Stimulated activated naive CD8-positive, alpha-beta T cell treated with anti-CD3 and anti-CD28 coated beads, Interleukin-15, amount 100 ng/mL, for 72 hours (primary cell): ENCODE measurements at regions not wholly inside any gene's neighbourhood (a gene's known extent, or its start where the extent isn't known, plus 50 kb on each side); places are given as distances from the start of the nearest gene placed in this dataset.
"Not testable (repeated sequence)": the region's sequence is repeated elsewhere in the genome, so short reads cannot be mapped to it uniquely, and the experiment has no call there.

Source experiments
- ATAC-seq: fragments of 150-1000 bp; cut with Tn5 transposase; 2 replicates; pipeline ENCODE4 v1.10.0; 2021; ENCODE audit warnings: mild to moderate bottlenecking, moderate library complexity
- DNase-seq, 2 donors: peaks; one replicate each; pipeline ENCODE4 v3.0.0; 2021 to 2022
- H3K27ac Mint-ChIP-seq, 2 donors: one replicate each; pipeline ENCODE4 v1.8.0; 2022; ENCODE audit warnings: mild to moderate bottlenecking in 2 of 2, mixed read lengths in 2 of 2, moderate library complexity in 2 of 2
- H3K27me3 Mint-ChIP-seq: one replicate; pipeline ENCODE4 v1.8.0; 2022; ENCODE audit warnings: mixed read lengths
- H3K4me1 Mint-ChIP-seq: one replicate; pipeline ENCODE4 v1.8.0; 2022; ENCODE audit warnings: mild to moderate bottlenecking, mixed read lengths
- H3K4me3 Mint-ChIP-seq, 2 donors: one replicate each; pipeline ENCODE4 v1.8.0; 2022; ENCODE audit warnings: mild to moderate bottlenecking in 2 of 2, mixed read lengths in 2 of 2, moderate library complexity in 1 of 2
- H3K9me3 Mint-ChIP-seq, 2 donors: one replicate each; pipeline ENCODE4 v1.8.0; 2022; ENCODE audit warnings: mixed read lengths in 2 of 2

GRCh38 chr16:16938009-16938408, 532.8 kb downstream of the XYLT1 start:
- H3K4me1 Mint-ChIP-seq = no peaks in the 10 kb centered on the region
- H3K27ac Mint-ChIP-seq = no peak overlapping the region
- H3K27me3 Mint-ChIP-seq = no peaks in the 10 kb centered on the region
- H3K4me3 Mint-ChIP-seq = no peak overlapping the region
- DNase-seq = no peak
- ATAC-seq = no peak
- H3K9me3 Mint-ChIP-seq = no peaks in the 10 kb centered on the region

- Mint-ChIP-seq H3K27ac (no peak overlapping the region), H3K4me3 (no peak overlapping the region), H3K9me3 (no peaks in the 10 kb centered on the region), H3K4me1 (no peaks in the 10 kb centered on the region), H3K27me3 (no peaks in the 10 kb centered on the region)
- ATAC-seq (no peak), DNase-seq (no peak)
These were observed 531.8 kb downstream of the XYLT1 start for GRCh38 chr16:16938980-16939379.

GRCh38 chr16:16940351-16940750, 530.4 kb downstream of the XYLT1 start:
- no peak overlapping the region for H3K27ac Mint-ChIP-seq
- no peak overlapping the region for H3K4me3 Mint-ChIP-seq
- no peaks in the 10 kb centered on the region for H3K4me1 Mint-ChIP-seq
- H3K9me3 Mint-ChIP-seq = no peaks in the 10 kb centered on the region
- no peak for DNase-seq
- H3K27me3 Mint-ChIP-seq = no peaks in the 10 kb centered on the region
- ATAC-seq = no peak

GRCh38 chr16:16942849-16943248, 527.9 kb downstream of the XYLT1 start:
- DNase-seq, ATAC-seq, H3K9me3 Mint-ChIP-seq, H3K4me1 Mint-ChIP-seq, H3K27ac Mint-ChIP-seq, H3K4me3 Mint-ChIP-seq, H3K27me3 Mint-ChIP-seq: not testable (repeated sequence)

- H3K4me3 Mint-ChIP-seq = no peak overlapping the region
- H3K27me3 Mint-ChIP-seq = no peaks in the 10 kb centered on the region
- ATAC-seq = no peak
- no peaks in the 10 kb centered on the region for H3K4me1 Mint-ChIP-seq
- no peak for DNase-seq
- peaks cover 12 to 15% of the 10 kb centered on the region in 2 donors for H3K9me3 Mint-ChIP-seq
- H3K27ac Mint-ChIP-seq = no peak overlapping the region
These were observed 525.6 kb downstream of the XYLT1 start for GRCh38 chr16:16945207-16945606.

- Mint-ChIP-seq H3K27me3 (no peaks in the 10 kb centered on the region), H3K4me3 (no peak overlapping the region), H3K9me3 (no peaks in the 10 kb centered on the region), H3K27ac (no peak overlapping the region), H3K4me1 (peaks cover 9% of the 10 kb centered on the region)
- DNase-seq (no peak), ATAC-seq (no peak)
These were observed 514.4 kb downstream of the XYLT1 start for GRCh38 chr16:16956376-16956775.

- ATAC-seq (no peak), DNase-seq (no peak)
- Mint-ChIP-seq H3K4me1 (peaks cover 9% of the 10 kb centered on the region), H3K27ac (peak overlapping the region in 1 of 2 donors; percentile 84), H3K27me3 (no peaks in the 10 kb centered on the region), H3K4me3 (no peak overlapping the region), H3K9me3 (peaks cover 0 to 5% of the 10 kb centered on the region in 2 donors)
These were observed 510.0 kb downstream of the XYLT1 start for GRCh38 chr16:16960785-16961184.

- ATAC-seq (no peak), DNase-seq (no peak)
- Mint-ChIP-seq H3K9me3 (peaks cover 5 to 9% of the 10 kb centered on the region in 2 donors), H3K27ac (no peak overlapping the region), H3K27me3 (no peaks in the 10 kb centered on the region), H3K4me1 (peaks cover under 1% of the 10 kb centered on the region), H3K4me3 (no peak overlapping the region)
These were observed 504.3 kb downstream of the XYLT1 start for GRCh38 chr16:16966439-16966838.

- ATAC-seq = no peak
- no peak for DNase-seq
- Mint-ChIP-seq H3K27me3 (no peaks in the 10 kb centered on the region), H3K9me3 (peaks cover 0 to 9% of the 10 kb centered on the region in 2 donors), H3K4me1 (no peaks in the 10 kb centered on the region), H3K27ac (no peak overlapping the region), H3K4me3 (no peak overlapping the region)
These were observed 499.7 kb downstream of the XYLT1 start for GRCh38 chr16:16971042-16971441.

- no peak overlapping the region for H3K27ac Mint-ChIP-seq
- DNase-seq (no peak), ATAC-seq (no peak)
- H3K27me3 Mint-ChIP-seq = no peaks in the 10 kb centered on the region
- no peak overlapping the region for H3K4me3 Mint-ChIP-seq
- no peaks in the 10 kb centered on the region for H3K4me1 Mint-ChIP-seq
- H3K9me3 Mint-ChIP-seq = peaks cover 0 to 9% of the 10 kb centered on the region in 2 donors
These were observed 497.9 kb downstream of the XYLT1 start for GRCh38 chr16:16972831-16973230.

- Mint-ChIP-seq H3K27ac (no peak overlapping the region), H3K27me3 (no peaks in the 10 kb centered on the region), H3K9me3 (peaks cover 0 to 9% of the 10 kb centered on the region in 2 donors), H3K4me3 (no peak overlapping the region), H3K4me1 (no peaks in the 10 kb centered on the region)
- DNase-seq (no peak), ATAC-seq (no peak)
These were observed 496.8 kb downstream of the XYLT1 start for GRCh38 chr16:16973707-16974591.

- Mint-ChIP-seq H3K27me3 (no peaks in the 10 kb centered on the region), H3K4me1 (no peaks in the 10 kb centered on the region), H3K9me3 (peaks cover 0 to 9% of the 10 kb centered on the region in 2 donors), H3K4me3 (no peak overlapping the region), H3K27ac (no peak overlapping the region)
- ATAC-seq (no peak), DNase-seq (no peak)
These were observed 488.1 kb downstream of the XYLT1 start for GRCh38 chr16:16982614-16983013.

- DNase-seq (no peak), ATAC-seq (no peak)
- Mint-ChIP-seq H3K27ac (no peak overlapping the region), H3K27me3 (no peaks in the 10 kb centered on the region), H3K9me3 (peaks cover 0 to 9% of the 10 kb centered on the region in 2 donors), H3K4me3 (no peak overlapping the region), H3K4me1 (no peaks in the 10 kb centered on the region)
These were observed 487.2 kb downstream of the XYLT1 start for GRCh38 chr16:16983582-16983981.

GRCh38 chr16:16984091-16984490, 486.7 kb downstream of the XYLT1 start:
- H3K4me3 Mint-ChIP-seq, ATAC-seq, H3K27ac Mint-ChIP-seq: not testable (repeated sequence)

GRCh38 chr16:16985707-16986106, 485.1 kb downstream of the XYLT1 start:
- H3K27me3 Mint-ChIP-seq = no peaks in the 10 kb centered on the region
- H3K27ac Mint-ChIP-seq = no peak overlapping the region
- DNase-seq (no peak), ATAC-seq (no peak)
- H3K4me1 Mint-ChIP-seq = no peaks in the 10 kb centered on the region
- H3K9me3 Mint-ChIP-seq = peaks cover 0 to 9% of the 10 kb centered on the region in 2 donors
- H3K4me3 Mint-ChIP-seq = no peak overlapping the region

More at GRCh38 chr16:16984091-16984490, 486.7 kb downstream of the XYLT1 start:
- not testable (repeated sequence) for H3K4me1 Mint-ChIP-seq, DNase-seq, H3K27me3 Mint-ChIP-seq, H3K9me3 Mint-ChIP-seq

- Mint-ChIP-seq H3K27ac (peak overlapping the region; percentile 10 to 41), H3K4me3 (no peak overlapping the region)
These were observed 481.8 kb downstream of the XYLT1 start for GRCh38 chr16:16988963-16989362.

More at GRCh38 chr16:16988963-16989362, 481.8 kb downstream of the XYLT1 start:
- DNase-seq = no peak
- Mint-ChIP-seq H3K4me1 (peaks cover 14% of the 10 kb centered on the region), H3K9me3 (peaks cover 0 to 5% of the 10 kb centered on the region in 2 donors), H3K27me3 (no peaks in the 10 kb centered on the region)
- ATAC-seq = no peak
